ENCODE measurements at regions not wholly inside any gene's neighbourhood (a gene's known extent, or its start where the extent isn't known, plus 50 kb on each side); places are given as distances from the start of the nearest gene placed in this dataset.
"Not testable (repeated sequence)": the region's sequence is repeated elsewhere in the genome, so short reads cannot be mapped to it uniquely, and the experiment has no call there.

DNA sequence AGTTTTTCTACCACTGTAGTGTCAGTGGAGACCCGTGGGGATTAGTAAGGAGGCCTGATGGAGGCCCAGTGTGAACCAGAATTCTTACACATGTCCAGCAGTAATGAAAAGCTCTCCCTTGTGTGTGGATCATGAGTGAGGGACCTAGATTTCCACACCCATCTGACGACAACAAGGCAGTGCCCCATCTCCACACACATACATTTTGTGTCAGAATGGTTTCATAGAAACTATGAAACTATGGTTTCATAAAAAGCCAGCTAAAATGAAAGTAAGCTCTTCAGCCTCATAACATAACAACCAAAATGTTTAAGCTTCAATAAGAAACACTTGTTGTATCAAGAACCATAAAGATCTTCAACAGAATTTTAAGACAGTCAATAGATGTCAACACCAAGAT is 884.5 kb upstream of the ADGRL3 start:
- DNase-seq (ENCODE audit: low read depth, low spot score), result no peak

DNA sequence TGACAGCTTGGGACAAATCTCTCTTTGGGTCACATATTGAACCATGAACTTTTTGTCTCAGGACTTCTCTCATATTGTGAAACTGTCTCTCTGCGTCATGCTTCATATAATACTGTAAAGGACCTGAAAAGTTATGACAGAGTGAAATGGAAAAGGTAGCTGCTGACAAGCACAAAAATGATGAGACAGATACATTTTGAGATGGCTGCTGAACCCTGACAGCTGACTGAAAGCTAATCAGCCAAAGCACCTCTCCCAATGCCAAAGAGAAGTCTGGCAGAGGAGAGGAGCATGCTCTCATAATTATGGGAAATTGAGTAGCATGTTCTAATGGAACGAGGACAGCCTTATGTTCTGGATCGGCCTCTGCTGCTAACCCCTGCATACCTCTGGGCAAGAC is 873.4 kb upstream of the ADGRL3 start:
- no peak for DNase-seq (ENCODE audit: low read depth, low spot score)

DNA sequence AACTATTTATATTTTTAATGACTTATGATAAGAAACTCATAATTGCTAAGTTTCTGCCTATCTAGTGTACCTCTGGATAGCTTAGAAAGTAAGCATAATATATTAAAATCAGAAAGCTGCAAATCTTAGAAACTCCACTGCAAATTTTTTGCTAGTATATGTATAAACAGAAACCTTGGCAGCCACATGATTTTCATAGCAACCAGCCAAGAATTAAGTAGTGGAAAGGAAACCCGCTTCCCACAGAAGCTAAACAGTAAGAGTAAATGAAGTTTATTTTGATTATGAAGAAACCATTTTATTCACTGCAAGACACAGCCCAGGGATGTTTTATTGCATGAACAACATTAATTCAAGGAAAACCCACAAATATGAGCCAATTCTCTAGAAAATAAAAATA is 872.5 kb upstream of the ADGRL3 start:
- DNase-seq (ENCODE audit: low read depth, low spot score), result no peak

GRCh38 chr4:60344908-60345307 is 855.2 kb upstream of the ADGRL3 start:
- no peak for DNase-seq (ENCODE audit: low read depth, low spot score)

DNA sequence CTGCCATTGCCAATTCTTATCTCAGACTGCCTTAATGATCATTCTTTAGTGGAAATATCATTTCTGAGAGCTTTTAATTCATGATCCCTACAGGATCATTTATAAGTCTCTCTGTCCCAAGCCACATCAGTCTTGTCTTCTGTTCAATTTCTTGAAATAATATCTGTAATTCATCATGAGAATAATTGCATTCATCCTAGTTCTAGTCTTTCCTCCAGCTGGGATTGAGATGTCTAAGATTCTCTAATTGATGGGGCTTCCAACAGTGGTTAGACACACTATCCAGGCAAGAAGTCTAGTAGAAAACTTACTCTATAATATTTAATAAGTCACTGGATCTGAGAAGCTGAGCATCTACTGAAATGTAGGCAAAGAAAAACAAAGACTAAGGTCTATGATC is 854.7 kb upstream of the ADGRL3 start:
- DNase-seq (ENCODE audit: low read depth, low spot score), result no peak

GRCh38 chr4:60359746-60360367 is 840.3 kb upstream of the ADGRL3 start:
- no peak for DNase-seq (ENCODE audit: low read depth, low spot score)

GRCh38 chr4:60365176-60365575 is 835.0 kb upstream of the ADGRL3 start:
- DNase-seq (ENCODE audit: low read depth, low spot score), result no peak

DNA sequence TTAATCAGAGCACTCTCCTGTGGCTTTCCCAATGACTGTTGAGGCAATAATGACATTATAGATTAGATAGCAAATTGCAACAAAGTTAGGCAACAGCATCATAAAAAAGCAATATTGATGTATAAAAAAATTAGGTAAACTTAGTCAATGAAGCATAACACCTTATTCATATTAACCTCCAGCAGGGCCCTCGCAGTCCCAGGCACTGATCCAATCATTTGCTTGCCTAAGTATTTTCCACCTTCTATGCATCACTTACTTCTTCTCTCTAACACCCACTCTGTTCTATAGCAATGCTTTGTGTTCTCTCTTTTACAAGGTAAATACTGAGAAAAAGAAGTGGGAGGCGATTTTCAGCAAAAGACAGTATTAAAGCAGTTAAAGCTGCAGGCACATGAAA is 833.5 kb upstream of the ADGRL3 start:
- DNase-seq (ENCODE audit: low read depth, low spot score), result no peak

DNA sequence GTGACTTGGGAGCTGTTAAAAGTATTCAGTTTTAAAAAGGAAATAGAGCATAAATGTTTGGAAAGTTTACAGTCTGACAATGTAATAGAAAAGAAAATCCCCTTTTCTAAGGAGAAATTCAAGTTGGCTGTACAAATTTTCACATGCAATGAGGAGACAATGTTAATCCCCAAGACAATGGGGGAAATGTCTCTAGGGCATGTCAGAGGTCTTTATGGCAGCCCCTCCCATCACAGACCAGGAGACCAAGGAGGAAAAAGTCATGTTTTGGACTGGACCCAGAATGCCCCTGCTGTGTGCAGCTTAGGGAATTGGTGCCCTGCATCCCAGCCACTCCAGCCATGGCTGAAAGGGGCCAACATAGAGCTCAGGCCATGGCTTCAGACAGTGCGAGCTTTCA is 831.1 kb upstream of the ADGRL3 start:
- DNase-seq (ENCODE audit: low read depth, low spot score), result no peak

GRCh38 chr4:60378010-60378409 is 822.1 kb upstream of the ADGRL3 start:
- no peak for DNase-seq (ENCODE audit: low read depth, low spot score)

DNA sequence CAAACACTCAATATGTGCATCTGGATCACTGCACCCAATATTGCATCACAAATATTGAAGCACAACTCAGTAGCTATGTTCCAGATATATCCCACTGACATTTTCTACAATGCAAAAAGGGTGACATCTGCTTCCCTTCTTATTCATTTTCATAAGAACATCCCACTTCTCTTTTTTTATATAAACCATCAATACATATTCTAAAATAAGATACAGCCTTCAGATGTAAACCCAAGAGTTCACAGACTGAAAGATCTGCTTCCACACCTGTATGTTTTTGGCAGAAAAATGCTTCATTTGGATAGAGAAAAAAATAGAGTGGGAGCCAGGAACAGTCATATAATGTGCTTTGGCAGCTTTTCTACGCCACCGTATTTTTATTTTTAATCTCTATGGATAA is 815.6 kb upstream of the ADGRL3 start:
- DNase-seq (ENCODE audit: low read depth, low spot score), result no peak

DNA sequence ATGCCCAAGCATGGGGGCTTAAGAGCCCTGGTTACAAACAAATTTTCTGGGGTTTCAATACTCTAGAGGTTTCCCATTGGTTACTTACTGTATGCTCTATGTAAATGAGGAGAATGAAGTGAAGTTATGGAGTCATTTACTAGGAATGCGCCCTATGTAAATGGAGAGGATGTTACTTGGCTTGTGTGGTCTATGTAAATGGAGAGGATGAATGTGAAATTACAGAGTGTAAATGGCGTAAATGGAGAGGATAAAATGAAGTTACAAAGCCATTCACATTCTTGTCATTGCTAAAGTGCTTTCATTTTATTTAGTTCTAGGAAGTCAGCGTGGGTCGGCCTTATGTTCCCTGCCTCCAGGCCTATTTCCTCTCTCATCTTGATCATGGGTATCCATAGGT is 810.5 kb upstream of the ADGRL3 start:
- DNase-seq (ENCODE audit: low read depth, low spot score), result no peak

DNA sequence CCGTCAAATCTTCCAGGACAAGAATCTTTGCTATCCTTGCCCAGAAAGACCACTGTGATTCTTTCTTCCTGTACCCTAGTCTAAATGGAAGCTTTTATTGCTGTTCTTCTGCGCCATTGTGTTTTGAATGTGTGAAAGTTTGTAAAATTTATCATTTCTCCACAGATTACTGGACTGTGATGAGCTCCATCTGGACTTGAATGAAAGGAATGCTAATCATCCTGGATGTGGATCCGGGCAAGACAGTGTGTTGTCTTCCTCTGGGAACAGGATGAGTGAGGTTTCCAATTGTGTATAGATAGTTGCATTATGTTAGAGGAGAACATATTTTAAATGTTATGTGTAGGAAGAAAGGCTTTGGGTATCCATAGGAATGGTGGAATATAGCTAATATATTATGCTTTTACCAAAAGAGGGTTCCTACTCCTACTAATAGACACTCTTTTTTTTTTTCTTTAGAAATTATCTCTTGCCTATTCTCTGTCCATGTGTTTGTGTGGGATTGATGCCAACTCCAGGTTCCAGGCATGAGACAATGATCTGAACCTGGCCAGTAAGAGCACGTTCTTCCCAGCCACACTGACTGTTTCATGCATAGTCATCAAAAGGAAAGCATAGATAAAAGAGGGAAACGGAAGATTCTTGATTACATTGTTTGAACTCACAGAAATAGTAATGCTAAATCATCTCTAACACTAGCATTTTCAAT is 803.6 kb upstream of the ADGRL3 start:
- no peak for DNase-seq (ENCODE audit: low read depth, low spot score)

DNA sequence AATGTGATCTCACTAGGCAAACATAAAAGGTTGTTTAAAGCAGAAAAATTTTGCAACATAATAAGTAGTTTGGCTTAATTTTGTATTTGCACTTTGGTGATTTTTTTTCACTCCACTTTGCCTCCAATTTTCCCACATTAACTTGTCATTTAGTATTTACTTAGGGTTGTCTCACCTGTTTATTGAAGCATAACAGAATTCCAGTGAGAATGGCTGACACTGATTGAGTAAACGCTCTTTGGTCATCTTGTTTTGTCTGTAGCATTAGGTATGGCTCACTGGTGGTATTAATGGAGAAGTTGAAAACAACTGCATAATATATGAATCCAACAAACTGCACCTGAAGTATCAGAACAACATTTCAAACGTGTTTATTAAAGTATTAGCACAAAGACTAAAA is 799.5 kb upstream of the ADGRL3 start:
- no peak for DNase-seq (ENCODE audit: low read depth, low spot score)

GRCh38 chr4:60404027-60404426 is 796.1 kb upstream of the ADGRL3 start:
- DNase-seq (ENCODE audit: low read depth, low spot score), result no peak

DNA sequence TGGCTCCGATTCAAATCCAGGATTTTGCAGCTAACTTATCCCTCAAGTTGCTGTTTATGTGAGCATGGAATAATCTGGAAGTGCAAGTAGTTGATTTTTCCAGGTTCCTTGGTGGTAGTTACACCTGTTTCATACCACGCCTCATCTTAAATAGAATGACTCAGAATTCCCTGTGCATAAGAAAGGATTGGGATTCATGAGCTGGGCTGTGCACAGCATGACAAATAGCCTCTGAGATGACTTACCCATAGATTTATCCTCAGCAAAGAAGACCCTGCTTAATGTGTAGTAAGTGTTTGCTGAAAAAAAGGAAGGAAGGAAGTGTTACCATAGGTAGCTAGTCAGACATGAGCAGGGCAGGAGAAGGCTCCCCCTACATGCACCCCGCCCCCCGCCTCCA is 777.7 kb upstream of the ADGRL3 start:
- no peak for DNase-seq (ENCODE audit: low read depth, low spot score)

GRCh38 chr4:60423573-60424184 is 776.4 kb upstream of the ADGRL3 start:
- DNase-seq (ENCODE audit: low read depth, low spot score), result not testable (repeated sequence)

DNA sequence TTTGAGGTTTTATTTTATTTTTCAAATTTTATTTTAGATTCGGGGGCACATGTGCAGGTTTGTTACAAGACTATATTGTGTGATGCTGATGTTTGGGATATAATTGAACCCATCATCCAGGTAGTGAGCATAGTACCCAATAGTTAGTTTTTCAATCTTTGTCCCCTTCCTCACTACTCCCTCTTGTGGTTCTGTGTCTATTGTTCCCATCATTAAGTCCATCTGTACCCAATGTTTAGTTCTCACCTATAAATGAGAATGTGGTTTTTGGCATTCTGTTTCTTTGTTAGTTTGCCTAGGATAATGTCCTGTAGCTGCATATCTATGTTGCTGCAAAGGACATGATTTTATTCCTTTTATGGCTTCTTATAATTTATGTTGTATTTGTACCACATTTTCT is 767.2 kb upstream of the ADGRL3 start:
- DNase-seq (ENCODE audit: low read depth, low spot score), result no peak

DNA sequence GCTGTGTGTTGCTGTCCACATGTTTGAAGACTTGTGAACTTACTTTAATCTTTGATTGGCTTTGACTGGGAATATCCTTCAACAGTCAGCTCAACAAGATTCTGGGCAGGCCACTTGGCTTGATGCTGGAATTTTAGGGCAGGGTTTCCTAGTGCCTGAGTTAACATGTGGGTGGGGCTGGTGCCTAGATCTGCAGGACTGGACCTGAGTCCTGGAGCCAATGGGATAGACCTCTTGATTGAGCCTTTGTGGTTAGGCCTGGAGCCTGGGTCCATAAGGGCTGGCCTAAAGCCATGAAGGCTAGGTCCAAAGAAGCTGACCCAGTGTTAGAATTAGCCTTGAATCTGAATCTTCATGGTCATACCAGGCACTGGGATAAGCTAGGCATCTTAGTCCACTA is 757.1 kb upstream of the ADGRL3 start:
- DNase-seq (ENCODE audit: low read depth, low spot score), result no peak

- DNase-seq (ENCODE audit: low read depth, low spot score), result no peak
These were observed 756.3 kb upstream of the ADGRL3 start for GRCh38 chr4:60443796-60444195.

GRCh38 chr4:60450054-60450453 is 750.1 kb upstream of the ADGRL3 start:
- DNase-seq (ENCODE audit: low read depth, low spot score), result no peak

DNA sequence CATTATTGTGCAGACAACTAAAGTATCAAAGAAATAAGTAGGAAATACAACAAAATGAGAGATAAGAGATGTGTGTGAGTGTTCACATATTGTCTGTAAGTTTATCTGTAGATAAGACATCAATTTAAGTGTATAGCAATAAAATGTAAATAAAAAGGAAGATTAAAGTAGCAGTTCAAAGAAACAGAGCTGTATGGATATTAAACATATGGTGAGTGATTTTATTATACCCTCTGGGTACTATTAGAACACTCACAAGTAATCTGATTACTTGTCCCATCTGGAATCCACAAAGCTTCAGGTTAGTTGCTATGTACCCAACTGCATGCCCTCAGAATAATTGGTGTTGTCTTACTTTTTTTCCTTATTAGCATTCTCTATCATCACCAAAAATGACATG is 747.9 kb upstream of the ADGRL3 start:
- DNase-seq (ENCODE audit: low read depth, low spot score), result no peak

GRCh38 chr4:60455380-60455779 is 744.7 kb upstream of the ADGRL3 start:
- DNase-seq (ENCODE audit: low read depth, low spot score), result no peak
